ENCODE measurements at regions not wholly inside any gene's neighbourhood (a gene's known extent, or its start where the extent isn't known, plus 50 kb on each side); places are given as distances from the start of the nearest gene placed in this dataset.

DNA sequence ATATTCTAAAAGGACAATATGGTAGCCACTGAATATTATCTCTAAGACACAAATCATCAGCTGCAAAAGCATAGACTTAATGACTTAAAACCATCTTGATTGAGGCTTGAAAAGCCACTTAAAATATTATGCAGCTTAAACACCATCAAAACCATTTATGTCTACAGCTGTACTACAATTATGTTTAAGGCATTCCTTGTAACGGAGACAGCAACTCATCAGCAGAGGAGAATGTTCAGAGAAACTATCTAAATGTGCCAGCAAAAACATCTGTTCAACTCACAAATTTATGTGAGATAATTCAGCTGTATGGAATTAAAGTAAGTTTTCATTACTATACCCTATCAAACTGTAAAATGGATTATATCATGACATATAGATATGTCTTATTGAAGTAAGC lies 147.9 kb upstream of the CTSO start:
- no peak for DNase-seq (ENCODE audit: low spot score)
- intact Hi-C loops (cut with DNase I): no loop called here

DNA sequence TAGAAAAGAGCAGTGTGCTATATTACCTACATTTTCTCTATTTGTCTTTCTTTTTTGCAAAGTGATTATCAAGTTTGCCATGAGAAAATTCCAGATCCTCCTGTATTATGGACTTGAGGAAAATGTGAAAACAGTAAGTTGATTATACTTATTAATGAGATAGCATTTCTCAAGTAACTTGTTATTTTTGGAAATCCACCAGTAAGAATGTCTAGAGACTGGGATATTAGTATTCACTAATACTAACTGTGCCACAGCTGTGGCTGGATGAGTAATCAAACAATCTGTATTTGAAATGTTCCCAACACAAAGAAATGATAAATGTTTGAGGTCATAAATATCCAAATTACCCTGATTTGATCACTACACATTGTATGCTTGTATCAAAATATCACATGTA lies 147.0 kb upstream of the CTSO start:
- DNase-seq (ENCODE audit: low spot score): no peak
- intact Hi-C loops (cut with DNase I): no loop called here

DNA sequence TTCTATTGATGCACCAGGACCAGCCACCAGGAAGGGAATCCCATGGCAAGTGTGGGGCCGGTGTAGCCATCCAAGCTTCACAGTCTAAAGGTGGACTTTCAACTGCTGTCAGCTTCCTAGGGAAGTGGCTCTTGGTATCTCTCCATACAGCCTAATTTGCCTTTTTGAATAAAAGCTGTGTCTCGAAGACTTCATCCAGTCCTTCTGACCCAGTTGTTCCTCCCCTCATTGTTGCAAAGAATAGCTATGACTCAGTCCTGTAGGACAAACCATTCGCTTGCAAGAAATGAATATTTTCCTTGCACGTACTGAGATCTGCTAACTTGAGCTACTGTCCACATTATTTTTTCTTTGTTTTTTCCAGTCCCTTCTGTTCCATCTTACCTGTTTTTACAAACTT lies 145.1 kb upstream of the CTSO start:
- intact Hi-C loops (cut with DNase I): no loop called here
- no peak for DNase-seq (ENCODE audit: low spot score)

GRCh38 chr4:156085100-156085499 lies 131.4 kb upstream of the CTSO start:
- intact Hi-C loops (cut with DNase I): no loop called here

DNA sequence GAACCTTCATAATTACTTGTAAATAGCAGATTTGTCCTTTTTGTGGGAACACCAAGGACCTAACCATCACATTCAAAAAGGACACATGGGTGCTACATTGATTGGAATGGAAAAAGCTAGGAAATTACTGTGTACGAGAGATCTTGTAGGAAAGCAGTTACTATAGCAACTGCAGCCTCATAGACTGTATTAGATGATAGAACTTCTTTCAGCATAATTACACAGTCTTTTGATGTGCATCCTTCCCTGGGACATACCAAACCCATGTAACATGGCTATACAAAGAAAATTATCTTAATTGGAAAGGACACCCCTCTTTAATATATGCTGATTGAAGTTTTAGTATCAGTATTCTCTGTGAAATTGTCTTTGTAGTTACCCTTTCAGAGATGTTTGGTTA lies 130.7 kb upstream of the CTSO start:
- DNase-seq (ENCODE audit: low spot score): no peak
- intact Hi-C loops (cut with DNase I): no loop called here

More at GRCh38 chr4:156085100-156085499, 131.4 kb upstream of the CTSO start:
- no peak for DNase-seq (ENCODE audit: low spot score)

- intact Hi-C loops (cut with DNase I): no loop called here
Measured at GRCh38 chr4:156073976-156074375, 120.3 kb upstream of the CTSO start.

DNA sequence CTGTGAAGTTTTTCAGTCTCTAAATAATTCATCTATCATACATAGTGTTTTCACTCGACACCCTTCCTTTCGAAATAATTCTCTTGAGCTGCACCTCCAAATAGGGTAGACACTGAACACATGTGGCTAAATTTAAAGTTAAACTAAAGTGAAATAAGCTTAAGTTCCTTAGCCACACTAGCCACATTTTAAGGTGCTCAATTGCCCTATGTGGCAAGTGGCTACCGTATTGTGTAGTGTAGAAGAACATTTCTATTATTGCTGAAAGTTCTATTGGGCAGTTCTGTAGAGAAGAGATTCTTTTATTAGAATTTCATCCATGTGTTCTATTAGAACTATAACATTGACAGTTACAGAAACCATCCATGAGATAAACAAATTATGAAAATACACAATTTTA lies 107.0 kb upstream of the CTSO start:
- no peak for DNase-seq (ENCODE audit: low spot score)
- intact Hi-C loops (cut with DNase I): no loop called here

More at GRCh38 chr4:156073976-156074375, 120.3 kb upstream of the CTSO start:
- DNase-seq (ENCODE audit: low spot score): no peak

DNA sequence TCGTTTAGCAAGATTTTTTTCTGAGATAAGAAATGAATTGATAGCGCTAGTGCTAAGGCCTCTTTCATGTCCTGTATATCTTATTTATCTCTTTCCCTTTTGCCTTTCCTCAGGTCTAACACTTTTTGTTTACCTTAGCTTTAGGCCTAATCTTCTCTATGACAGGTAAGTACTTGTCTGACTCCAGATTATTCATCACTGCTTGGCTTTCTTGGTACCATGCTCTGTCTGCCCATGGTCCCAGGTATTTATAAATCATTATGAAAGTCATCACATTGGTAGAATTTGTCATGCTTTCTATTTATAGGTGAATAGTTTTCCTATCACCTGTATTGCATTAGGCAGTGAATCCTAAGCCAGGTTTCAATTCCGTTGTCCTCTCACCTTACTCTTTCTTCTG lies 99.5 kb upstream of the CTSO start:
- intact Hi-C loops (cut with DNase I): no loop called here
- no peak for DNase-seq (ENCODE audit: low spot score)

DNA sequence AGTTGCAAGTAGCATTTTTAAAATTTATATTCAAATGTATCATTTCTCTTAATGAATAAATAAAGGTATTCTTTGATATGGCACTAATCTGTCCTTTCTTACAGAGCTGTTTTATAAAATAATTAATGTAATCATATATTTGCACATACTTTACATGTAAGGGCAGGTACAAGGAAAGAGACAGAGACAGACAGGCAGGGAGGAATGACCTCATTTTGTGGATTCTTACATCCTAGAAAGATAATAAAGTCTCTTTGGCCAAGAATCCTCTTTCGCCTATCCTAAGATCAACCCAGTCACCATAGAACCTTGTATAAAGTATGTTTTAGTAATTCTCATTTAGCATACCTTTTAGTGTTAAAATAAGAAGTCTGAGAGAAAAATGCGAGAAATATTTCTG lies 98.5 kb upstream of the CTSO start:
- DNase-seq (ENCODE audit: low spot score): no peak
- intact Hi-C loops (cut with DNase I): no loop called here

DNA sequence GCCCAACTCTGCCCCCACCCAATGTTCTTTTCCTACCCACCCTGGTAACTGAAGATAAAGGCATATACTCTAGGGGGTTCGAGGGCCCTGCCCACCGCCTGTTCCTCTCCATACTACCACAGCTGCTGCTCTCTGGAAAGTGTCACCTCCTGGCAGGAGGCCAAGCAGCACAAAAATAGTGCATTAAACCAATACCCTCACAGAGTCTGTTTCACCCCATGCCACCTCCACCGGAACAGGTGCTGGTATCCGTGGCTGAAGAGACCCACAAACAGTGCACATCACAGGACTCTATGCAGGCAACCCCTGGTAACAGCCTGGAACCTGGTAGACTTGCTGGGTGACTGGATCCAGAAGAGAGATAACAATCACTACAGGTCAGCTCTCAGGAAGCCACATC lies 85.1 kb upstream of the CTSO start:
- DNase-seq (ENCODE audit: low spot score): no peak
- intact Hi-C loops (cut with DNase I): no loop called here

DNA sequence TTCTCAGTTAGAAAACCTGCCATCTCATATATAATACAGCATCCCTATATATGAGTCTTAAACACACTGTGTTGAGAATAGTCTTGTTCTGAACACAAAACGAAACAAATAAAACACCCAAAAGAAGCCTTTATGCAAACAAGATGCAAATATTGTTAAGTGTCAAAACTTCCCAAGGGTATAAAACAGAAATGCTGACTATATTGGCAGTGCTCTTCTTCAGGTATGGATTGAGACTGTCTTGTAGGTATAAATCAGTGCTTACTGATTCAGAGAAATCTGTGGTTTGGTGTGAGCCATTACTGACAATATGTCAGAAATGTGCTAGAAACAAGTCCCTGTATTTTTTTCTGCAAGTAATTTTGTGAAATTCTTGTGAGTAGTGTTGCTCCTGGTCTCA lies 82.8 kb upstream of the CTSO start:
- DNase-seq (ENCODE audit: low spot score): no peak
- intact Hi-C loops (cut with DNase I): no loop called here

- intact Hi-C loops (cut with DNase I): no loop called here
- no peak for DNase-seq (ENCODE audit: low spot score)
Measured at GRCh38 chr4:156029691-156030090, 76.0 kb upstream of the CTSO start.

GRCh38 chr4:156021298-156021697 lies 67.6 kb upstream of the CTSO start:
- intact Hi-C loops (cut with DNase I): no loop called here
- DNase-seq (ENCODE audit: low spot score): no peak

GRCh38 chr4:156019246-156019645 lies 65.6 kb upstream of the CTSO start:
- no peak for DNase-seq (ENCODE audit: low spot score)
- intact Hi-C loops (cut with DNase I): no loop called here

GRCh38 chr4:156018383-156018782 lies 64.7 kb upstream of the CTSO start:
- DNase-seq (ENCODE audit: low spot score): no peak
- intact Hi-C loops (cut with DNase I): no loop called here

DNA sequence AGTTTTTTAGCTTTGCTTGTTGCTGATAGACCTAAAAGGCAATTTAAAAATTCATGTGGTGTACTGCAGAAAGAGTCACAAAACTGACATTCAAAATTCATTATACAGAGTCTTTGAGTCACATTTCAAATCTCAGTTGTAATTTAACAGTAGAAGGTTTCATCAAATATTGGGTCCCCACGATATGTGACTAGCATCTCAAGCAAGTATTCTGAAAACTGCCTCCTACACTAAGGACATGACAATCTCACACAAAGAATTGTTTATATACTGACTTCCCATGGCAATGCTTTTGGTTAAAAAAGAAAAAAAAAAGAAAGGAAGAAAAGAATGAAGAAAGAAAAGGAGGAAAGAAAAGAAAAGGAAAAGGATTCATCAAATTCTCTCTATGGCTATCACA lies 62.1 kb upstream of the CTSO start:
- intact Hi-C loops (cut with DNase I): no loop called here
- no peak for DNase-seq (ENCODE audit: low spot score)

GRCh38 chr4:156006192-156006591 lies 52.5 kb upstream of the CTSO start:
- DNase-seq (ENCODE audit: low spot score): no peak

More at GRCh38 chr4:156006192-156006591, 52.5 kb upstream of the CTSO start:
- intact Hi-C loops (cut with DNase I): no loop called here

Measured in cardiac septum (tissue), 1 donor.